Kidney epithelial cell (primary cell): ENCODE measurements at regions not wholly inside any gene's neighbourhood (a gene's known extent, or its start where the extent isn't known, plus 50 kb on each side); places are given as distances from the start of the nearest gene placed in this dataset.
"Not testable (repeated sequence)": the region's sequence is repeated elsewhere in the genome, so short reads cannot be mapped to it uniquely, and the experiment has no call there.

Source experiments
- DNase-seq: peaks from one replicate; pipeline ENCODE4 v3.0.0-alpha.2; 2010; ENCODE audit warnings: low read depth
- H3K27me3 ChIP-seq: 2 replicates; pipeline ENCODE4 v1.6.0; 2011; ENCODE audit warnings: low read length; ENCODE audit not compliant: control insufficient read depth, insufficient read depth
- H3K36me3 ChIP-seq: 2 replicates; pipeline ENCODE4 v1.5.1; 2011; ENCODE audit warnings: low read length; ENCODE audit not compliant: control insufficient read depth, insufficient read depth
- H3K4me3 ChIP-seq: 2 replicates; pipeline ENCODE4 v1.5.1; 2011; ENCODE audit warnings: low read depth, mild to moderate bottlenecking, control low read depth, low read length
- TF ChIP-seq, protein P1 (sequence below): IDR thresholded peaks from 2 replicates; pipeline ENCODE4 v1.5.1; 2011; ENCODE audit warnings: mild to moderate bottlenecking, moderate library complexity, low read length, control low read depth, inconsistent platforms; ENCODE audit not compliant: insufficient read depth, poor library complexity, severe bottlenecking

GRCh38 chr6:13874191-13874549, 50.6 kb upstream of the RNF182 start:
- no peaks in the 10 kb centered on the region for H3K36me3 ChIP-seq
- DNase-seq, result no peak
- TF ChIP-seq, protein P1, sequence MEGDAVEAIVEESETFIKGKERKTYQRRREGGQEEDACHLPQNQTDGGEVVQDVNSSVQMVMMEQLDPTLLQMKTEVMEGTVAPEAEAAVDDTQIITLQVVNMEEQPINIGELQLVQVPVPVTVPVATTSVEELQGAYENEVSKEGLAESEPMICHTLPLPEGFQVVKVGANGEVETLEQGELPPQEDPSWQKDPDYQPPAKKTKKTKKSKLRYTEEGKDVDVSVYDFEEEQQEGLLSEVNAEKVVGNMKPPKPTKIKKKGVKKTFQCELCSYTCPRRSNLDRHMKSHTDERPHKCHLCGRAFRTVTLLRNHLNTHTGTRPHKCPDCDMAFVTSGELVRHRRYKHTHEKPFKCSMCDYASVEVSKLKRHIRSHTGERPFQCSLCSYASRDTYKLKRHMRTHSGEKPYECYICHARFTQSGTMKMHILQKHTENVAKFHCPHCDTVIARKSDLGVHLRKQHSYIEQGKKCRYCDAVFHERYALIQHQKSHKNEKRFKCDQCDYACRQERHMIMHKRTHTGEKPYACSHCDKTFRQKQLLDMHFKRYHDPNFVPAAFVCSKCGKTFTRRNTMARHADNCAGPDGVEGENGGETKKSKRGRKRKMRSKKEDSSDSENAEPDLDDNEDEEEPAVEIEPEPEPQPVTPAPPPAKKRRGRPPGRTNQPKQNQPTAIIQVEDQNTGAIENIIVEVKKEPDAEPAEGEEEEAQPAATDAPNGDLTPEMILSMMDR, result no peak
- H3K4me3 ChIP-seq, result peak overlapping the region; percentile 32
- H3K27me3 ChIP-seq, result no peaks in the 10 kb centered on the region

GRCh38 chr6:13873288-13874190, 51.2 kb upstream of the RNF182 start:
- no peaks in the 10 kb centered on the region for H3K27me3 ChIP-seq
- H3K4me3 ChIP-seq, result peak overlapping the region; percentile 32
- peak; percentile 55 for DNase-seq
- TF ChIP-seq, protein P1, result peak; percentile 91
- H3K36me3 ChIP-seq, result no peaks in the 10 kb centered on the region

DNA sequence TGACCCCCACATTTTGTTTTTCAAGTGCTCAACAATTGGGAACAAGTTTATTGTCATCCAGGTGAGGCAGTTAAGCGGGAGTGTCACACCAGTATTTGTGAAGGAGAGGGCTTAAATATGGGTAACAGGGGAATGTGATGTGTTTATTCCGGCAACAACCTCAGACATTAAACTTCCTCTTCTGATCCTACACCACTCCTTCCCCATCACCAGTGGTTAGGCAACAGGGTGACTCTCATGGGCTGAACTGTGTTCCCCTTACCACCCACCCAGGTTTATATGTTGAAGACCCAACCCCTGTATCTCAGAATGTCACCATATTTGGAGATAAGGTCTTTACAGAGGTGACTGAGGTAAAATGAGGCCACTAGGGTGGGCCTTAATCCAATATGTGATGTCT, 52.1 kb upstream of the RNF182 start:
- no peak for DNase-seq
- H3K27me3 ChIP-seq, result no peaks in the 10 kb centered on the region
- H3K36me3 ChIP-seq, result no peaks in the 10 kb centered on the region
- TF ChIP-seq, protein P1, result no peak
- H3K4me3 ChIP-seq, result no peak overlapping the region

DNA sequence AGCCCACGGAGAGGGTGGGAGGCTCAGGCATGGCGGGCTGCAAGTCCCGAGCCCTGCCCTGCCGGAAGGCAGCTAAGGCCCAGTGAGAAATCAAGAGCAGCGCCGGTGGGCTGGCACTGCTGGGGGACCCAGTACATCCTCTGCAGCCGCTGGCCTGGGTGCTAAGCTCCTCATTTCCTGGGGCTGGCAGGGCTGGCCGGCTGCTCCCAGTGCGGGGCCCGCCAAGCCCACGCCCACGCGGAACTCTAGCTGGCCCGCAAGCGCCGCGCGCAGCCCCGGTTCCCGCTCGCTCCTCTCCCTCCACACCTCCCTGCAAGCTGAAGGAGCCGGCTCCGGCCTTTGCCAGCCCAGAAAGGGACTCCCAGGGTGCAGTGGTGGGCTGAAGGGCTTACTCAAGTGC, 52.7 kb upstream of the RNF182 start:
- not testable (repeated sequence) for H3K36me3 ChIP-seq, H3K27me3 ChIP-seq, H3K4me3 ChIP-seq, DNase-seq

DNA sequence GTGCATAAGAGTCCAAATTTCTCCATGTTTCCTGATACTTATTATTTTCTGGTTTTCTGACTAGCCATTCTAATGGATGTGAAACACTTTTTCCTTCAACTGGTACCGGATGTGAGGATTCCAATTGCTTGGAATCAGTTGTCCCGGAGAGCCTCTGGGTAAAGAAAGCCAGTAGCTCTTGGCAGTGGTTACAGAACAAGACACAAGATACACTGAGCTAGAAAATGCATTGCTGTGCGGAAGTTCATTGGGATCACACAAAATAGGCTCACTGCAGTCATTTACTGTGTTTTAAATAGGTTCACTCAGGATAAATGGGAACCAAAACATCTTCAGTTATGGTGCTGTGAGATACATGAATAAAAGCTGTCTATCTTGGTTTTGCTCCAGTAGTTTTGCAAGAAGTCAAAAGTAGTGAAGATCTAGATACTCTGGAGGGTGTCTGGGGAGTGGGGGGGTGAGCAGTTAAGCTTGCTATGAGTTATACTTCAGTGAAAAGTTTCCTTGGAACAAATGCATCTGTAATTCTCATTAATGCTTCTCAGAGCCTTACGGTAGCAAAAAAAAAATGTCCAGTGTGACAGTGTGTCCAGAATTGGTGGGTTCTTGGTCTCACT, 54.4 kb upstream of the RNF182 start:
- H3K4me3 ChIP-seq, result no peak overlapping the region
- no peaks in the 10 kb centered on the region for H3K36me3 ChIP-seq
- no peak for DNase-seq
- TF ChIP-seq, protein P1, result no peak
- no peaks in the 10 kb centered on the region for H3K27me3 ChIP-seq

DNA sequence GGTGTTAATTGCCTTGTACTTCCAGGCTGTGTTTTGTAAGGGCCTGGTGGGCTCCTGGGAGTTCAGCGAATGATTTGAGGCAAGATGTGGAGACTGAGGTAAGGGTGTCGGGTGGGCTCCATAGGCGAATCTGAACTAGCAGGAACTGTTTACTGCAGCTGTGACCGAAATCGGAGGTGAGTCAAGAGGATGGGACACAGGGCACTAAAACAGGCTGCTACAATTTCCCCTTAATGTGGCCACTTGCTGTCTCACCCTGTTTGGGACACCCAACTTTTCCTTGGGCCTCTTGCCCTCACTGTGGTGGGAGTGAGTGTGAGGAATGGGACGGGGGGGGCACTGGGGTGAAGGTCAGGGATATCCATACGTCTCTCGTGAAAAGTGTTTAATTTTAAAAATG, 53.9 kb upstream of the MCUR1 start:
- Histone ChIP-seq H3K27me3 (no peaks in the 10 kb centered on the region), H3K4me3 (no peak overlapping the region), H3K36me3 (no peaks in the 10 kb centered on the region)
- TF ChIP-seq, protein P1, result no peak
- DNase-seq, result no peak
